ENCODE measurements at regions not wholly inside any gene's neighbourhood (a gene's known extent, or its start where the extent isn't known, plus 50 kb on each side); places are given as distances from the start of the nearest gene placed in this dataset.

DNA sequence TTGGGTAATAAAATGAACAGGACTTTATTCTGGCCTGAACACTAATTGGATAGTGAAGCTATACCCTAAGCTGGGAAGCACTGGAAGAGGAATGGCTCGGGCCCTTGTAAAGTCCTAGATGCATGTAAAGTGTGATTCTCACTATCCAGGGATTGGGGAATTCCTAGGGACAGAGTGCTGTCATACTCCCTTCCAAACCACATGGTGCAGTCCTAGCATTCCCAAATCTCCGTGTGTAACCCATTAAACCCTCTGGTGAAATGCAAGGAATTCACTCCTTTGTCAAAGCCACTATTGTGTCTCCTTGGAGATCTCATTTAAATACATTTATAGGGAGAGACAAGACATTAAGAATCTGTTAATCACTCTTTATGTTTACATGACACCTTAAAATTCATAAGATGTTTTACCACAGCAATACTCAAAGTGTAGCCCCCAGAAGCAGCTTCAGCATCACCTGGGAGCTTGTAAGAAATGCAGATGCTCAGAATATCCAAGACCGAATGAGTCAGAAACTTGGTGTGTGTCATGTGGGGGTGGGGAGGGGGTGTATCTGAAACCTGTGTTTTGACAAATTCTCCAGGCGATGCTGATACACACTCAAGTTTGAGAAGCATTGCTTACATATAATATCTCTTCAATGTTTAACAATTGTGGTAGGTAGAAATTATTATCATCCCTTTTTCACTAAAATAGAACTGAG is 121.8 kb upstream of the NPHP3 start:
- no peak for DNase-seq

DNA sequence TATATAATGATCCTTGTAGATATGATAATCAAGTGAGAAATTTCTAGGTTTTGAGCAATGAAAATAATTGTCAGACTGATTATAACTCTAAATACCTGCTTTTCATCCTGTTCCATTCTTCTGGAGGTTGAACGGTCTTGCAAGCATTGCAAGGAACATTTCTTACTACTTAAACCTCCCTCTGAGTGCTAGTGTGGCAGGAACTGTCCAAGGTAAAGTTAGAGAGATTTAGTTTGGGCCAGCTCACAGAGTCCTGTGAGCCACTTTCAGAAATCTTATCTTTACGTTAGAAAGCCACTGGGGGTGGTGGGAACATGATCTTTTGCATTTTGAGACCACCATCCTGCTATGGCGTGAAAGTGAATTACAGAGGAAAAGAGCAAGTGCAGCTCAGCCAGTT is 121.1 kb upstream of the NPHP3 start:
- no peak for DNase-seq
- TF ChIP-seq, protein P1, sequence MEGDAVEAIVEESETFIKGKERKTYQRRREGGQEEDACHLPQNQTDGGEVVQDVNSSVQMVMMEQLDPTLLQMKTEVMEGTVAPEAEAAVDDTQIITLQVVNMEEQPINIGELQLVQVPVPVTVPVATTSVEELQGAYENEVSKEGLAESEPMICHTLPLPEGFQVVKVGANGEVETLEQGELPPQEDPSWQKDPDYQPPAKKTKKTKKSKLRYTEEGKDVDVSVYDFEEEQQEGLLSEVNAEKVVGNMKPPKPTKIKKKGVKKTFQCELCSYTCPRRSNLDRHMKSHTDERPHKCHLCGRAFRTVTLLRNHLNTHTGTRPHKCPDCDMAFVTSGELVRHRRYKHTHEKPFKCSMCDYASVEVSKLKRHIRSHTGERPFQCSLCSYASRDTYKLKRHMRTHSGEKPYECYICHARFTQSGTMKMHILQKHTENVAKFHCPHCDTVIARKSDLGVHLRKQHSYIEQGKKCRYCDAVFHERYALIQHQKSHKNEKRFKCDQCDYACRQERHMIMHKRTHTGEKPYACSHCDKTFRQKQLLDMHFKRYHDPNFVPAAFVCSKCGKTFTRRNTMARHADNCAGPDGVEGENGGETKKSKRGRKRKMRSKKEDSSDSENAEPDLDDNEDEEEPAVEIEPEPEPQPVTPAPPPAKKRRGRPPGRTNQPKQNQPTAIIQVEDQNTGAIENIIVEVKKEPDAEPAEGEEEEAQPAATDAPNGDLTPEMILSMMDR (IDR thresholded peaks at IDR 0.05; ENCODE audit: borderline replicate concordance) = no peak
- no peaks in the 10 kb centered on the region for H3K9me3 ChIP-seq (replicated peaks)
- no peaks in the 10 kb centered on the region for H3K4me1 ChIP-seq
- no peak overlapping the region for H3K4me3 ChIP-seq
- H3K27me3 ChIP-seq (ENCODE audit: low read depth) = peaks cover 6% of the 10 kb centered on the region
- no peaks in the 10 kb centered on the region for H3K36me3 ChIP-seq
- intact Hi-C loops (cut with micrococcal nuclease) = no loop called here
- H3K27ac ChIP-seq (replicated peaks) = no peak overlapping the region

More for the DNA sequence above, 121.8 kb upstream of the NPHP3 start:
- intact Hi-C loops (cut with micrococcal nuclease) = no loop called here
- Histone ChIP-seq H3K27ac (replicated peaks) (no peak overlapping the region), H3K4me3 (no peak overlapping the region), H3K9me3 (replicated peaks) (no peaks in the 10 kb centered on the region), H3K36me3 (no peaks in the 10 kb centered on the region), H3K27me3 (ENCODE audit: low read depth) (peaks cover 6% of the 10 kb centered on the region), H3K4me1 (no peaks in the 10 kb centered on the region)
- TF ChIP-seq, protein P1 (IDR thresholded peaks at IDR 0.05; ENCODE audit: borderline replicate concordance) = no peak

DNA sequence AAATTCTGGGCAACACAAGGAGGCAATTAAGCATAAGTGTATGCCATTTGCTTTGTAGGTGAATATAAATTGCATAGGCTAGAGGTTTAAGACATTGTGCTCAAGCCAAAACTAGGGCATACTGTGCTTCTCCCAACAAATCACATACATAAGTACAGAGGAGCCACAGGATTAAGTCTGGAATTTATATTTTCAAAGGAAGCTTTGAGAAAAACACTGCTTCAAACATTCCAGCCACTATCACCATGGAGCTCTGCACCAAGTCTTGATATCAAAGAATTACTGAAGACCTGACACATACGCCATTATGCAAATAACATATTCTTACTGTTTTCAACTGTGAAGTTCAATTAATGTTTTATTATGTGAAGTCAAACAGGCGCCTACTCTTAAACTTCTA is 119.4 kb upstream of the NPHP3 start:
- no peaks in the 10 kb centered on the region for H3K9me3 ChIP-seq (replicated peaks)
- no peaks in the 10 kb centered on the region for H3K4me1 ChIP-seq
- H3K4me3 ChIP-seq = no peak overlapping the region
- no peak overlapping the region for H3K27ac ChIP-seq (replicated peaks)
- no peak for DNase-seq
- no peaks in the 10 kb centered on the region for H3K36me3 ChIP-seq
- peaks cover 6% of the 10 kb centered on the region for H3K27me3 ChIP-seq (ENCODE audit: low read depth)
- intact Hi-C loops (cut with micrococcal nuclease) = no loop called here
- TF ChIP-seq, protein P1 (IDR thresholded peaks at IDR 0.05; ENCODE audit: borderline replicate concordance) = no peak

DNA sequence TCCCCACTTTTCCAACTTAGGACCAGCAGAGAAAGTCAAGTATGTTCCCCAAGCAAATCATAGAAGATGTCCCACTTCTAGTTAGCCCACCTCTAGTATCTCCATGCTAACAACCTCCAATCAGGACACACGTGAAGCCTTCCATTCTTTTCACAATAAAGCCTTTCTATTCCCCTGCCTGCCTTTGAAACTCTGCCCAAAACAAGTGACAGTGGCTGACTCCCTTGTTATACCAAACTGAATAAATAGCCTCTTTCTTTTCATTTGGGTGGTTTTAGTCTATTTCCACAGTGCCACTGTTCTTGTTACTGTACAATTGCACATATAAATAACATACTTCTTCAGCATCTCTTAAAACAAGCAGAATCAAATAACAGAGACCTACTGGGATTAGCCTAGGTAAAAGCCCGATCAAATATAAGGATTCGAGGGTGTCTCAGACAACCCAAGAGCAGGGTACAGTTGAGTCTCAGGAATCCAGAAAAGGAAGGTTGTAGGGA is 118.0 kb upstream of the NPHP3 start:
- intact Hi-C loops (cut with micrococcal nuclease) = no loop called here
- H3K4me1 ChIP-seq = no peaks in the 10 kb centered on the region
- H3K9me3 ChIP-seq (replicated peaks) = no peaks in the 10 kb centered on the region
- no peak overlapping the region for H3K4me3 ChIP-seq
- TF ChIP-seq, protein P1 (IDR thresholded peaks at IDR 0.05; ENCODE audit: borderline replicate concordance) = no peak
- H3K27me3 ChIP-seq (ENCODE audit: low read depth) = peaks cover 11% of the 10 kb centered on the region
- no peak for DNase-seq
- no peak overlapping the region for H3K27ac ChIP-seq (replicated peaks)
- no peaks in the 10 kb centered on the region for H3K36me3 ChIP-seq

DNA sequence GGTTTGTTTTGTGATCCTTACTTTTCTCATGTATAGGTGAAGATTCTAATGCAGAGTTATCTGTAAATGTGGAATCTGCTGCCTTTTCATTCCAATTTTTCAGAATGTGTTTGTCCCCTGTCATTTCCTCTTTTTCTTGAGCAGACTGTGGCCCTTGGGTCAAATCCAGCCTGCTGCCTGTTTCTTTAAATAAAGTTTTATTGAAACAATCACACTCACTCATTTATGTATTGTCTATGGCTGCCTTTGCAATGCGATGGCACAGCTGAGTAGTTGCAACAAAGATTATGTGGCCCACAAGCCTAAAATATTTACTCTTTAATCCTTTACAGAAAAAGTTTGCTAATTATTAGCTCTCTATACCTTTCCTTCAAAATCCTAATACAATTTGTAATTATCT is 116.3 kb upstream of the NPHP3 start:
- H3K4me1 ChIP-seq = no peaks in the 10 kb centered on the region
- no peaks in the 10 kb centered on the region for H3K36me3 ChIP-seq
- intact Hi-C loops (cut with micrococcal nuclease) = no loop called here
- peaks cover 8% of the 10 kb centered on the region for H3K27me3 ChIP-seq (ENCODE audit: low read depth)
- H3K4me3 ChIP-seq = no peak overlapping the region
- no peak overlapping the region for H3K27ac ChIP-seq (replicated peaks)
- TF ChIP-seq, protein P1 (IDR thresholded peaks at IDR 0.05; ENCODE audit: borderline replicate concordance) = no peak
- H3K9me3 ChIP-seq (replicated peaks) = no peaks in the 10 kb centered on the region
- DNase-seq = no peak

Data from left ventricle myocardium inferior (tissue), 1 donor.